ENCODE measurements at regions not wholly inside any gene's neighbourhood (a gene's known extent, or its start where the extent isn't known, plus 50 kb on each side); places are given as distances from the start of the nearest gene placed in this dataset.

DNA sequence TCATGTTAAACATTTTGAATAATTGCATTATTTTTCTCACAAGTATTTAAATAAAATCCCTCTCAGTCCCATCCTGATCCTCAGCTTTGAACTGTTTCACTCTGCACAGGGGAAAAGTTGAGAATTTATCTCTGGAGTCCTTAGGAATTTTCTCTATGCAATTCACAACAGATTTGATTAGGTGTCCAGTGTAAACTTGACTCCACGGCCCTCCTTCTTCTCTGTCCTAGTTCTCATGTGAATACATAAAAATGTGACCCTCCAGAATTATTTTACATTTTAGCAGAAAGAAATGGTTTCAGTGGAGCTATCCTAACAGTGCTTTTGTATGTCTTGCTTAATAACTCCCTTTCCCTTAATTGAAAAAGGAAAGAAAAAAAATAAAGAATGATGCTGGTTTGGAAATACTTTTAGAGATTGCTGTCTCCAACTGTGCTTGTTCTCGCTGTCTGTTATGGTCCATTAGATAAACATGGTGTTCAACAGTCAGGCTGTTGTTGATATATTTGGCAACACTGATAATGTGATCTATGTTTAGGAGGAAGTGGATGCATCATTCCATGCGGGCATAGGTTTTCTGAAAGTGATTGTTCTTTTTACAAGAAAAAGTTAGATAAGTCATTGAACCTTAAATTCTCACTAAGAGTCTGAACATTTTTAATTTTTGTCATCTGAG, 599.4 kb upstream of the CITED2 start (continued):
- TF ChIP-seq, protein P1, sequence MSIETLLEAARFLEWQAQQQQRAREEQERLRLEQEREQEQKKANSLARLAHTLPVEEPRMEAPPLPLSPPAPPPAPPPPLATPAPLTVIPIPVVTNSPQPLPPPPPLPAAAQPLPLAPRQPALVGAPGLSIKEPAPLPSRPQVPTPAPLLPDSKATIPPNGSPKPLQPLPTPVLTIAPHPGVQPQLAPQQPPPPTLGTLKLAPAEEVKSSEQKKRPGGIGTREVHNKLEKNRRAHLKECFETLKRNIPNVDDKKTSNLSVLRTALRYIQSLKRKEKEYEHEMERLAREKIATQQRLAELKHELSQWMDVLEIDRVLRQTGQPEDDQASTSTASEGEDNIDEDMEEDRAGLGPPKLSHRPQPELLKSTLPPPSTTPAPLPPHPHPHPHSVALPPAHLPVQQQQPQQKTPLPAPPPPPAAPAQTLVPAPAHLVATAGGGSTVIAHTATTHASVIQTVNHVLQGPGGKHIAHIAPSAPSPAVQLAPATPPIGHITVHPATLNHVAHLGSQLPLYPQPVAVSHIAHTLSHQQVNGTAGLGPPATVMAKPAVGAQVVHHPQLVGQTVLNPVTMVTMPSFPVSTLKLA (conservative IDR thresholded peaks at IDR 0.05) = peak; percentile 19 to 48; a peak in 3 of 4 replicates
- TF ChIP-seq, protein P2, sequence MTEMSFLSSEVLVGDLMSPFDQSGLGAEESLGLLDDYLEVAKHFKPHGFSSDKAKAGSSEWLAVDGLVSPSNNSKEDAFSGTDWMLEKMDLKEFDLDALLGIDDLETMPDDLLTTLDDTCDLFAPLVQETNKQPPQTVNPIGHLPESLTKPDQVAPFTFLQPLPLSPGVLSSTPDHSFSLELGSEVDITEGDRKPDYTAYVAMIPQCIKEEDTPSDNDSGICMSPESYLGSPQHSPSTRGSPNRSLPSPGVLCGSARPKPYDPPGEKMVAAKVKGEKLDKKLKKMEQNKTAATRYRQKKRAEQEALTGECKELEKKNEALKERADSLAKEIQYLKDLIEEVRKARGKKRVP (CRISPR knock-in tag; IDR thresholded peaks at IDR 0.05) = no peak
- TF ChIP-seq, protein P3, sequence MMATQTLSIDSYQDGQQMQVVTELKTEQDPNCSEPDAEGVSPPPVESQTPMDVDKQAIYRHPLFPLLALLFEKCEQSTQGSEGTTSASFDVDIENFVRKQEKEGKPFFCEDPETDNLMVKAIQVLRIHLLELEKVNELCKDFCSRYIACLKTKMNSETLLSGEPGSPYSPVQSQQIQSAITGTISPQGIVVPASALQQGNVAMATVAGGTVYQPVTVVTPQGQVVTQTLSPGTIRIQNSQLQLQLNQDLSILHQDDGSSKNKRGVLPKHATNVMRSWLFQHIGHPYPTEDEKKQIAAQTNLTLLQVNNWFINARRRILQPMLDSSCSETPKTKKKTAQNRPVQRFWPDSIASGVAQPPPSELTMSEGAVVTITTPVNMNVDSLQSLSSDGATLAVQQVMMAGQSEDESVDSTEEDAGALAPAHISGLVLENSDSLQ (IDR thresholded peaks at IDR 0.05) = peak; percentile 67
- TF ChIP-seq HNRNPH1 (optimal IDR thresholded peaks at IDR 0.05; ENCODE audit: low read depth, low read length) = no peak
- no peak for TF ChIP-seq RFX1 (IDR thresholded peaks at IDR 0.05)
- no peak for TF ChIP-seq RAD21 (CRISPR knock-in tag; conservative IDR thresholded peaks at IDR 0.05 in 1 of 2, IDR thresholded peaks at IDR 0.05 in 1 of 2)
- peak; percentile 48 for TF ChIP-seq NEUROD1 (IDR thresholded peaks at IDR 0.05; ENCODE audit: borderline replicate concordance, low read depth, low read length, partially characterized antibody)
- no peak for TF ChIP-seq ZNF609 (CRISPR knock-in tag; IDR thresholded peaks at IDR 0.05; ENCODE audit: borderline replicate concordance)
- TF ChIP-seq HDAC3 (IDR thresholded peaks at IDR 0.05; ENCODE audit: borderline replicate concordance, partially characterized antibody) = peak; percentile 25
- no peak for TF ChIP-seq PHB (CRISPR knock-in tag; IDR thresholded peaks at IDR 0.05)
- TF ChIP-seq, protein P4, sequence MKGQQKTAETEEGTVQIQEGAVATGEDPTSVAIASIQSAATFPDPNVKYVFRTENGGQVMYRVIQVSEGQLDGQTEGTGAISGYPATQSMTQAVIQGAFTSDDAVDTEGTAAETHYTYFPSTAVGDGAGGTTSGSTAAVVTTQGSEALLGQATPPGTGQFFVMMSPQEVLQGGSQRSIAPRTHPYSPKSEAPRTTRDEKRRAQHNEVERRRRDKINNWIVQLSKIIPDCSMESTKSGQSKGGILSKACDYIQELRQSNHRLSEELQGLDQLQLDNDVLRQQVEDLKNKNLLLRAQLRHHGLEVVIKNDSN (CRISPR knock-in tag; IDR thresholded peaks at IDR 0.05) = no peak
- no peak for TF ChIP-seq BRD4 (IDR thresholded peaks at IDR 0.05)
- no peak for TF ChIP-seq LARP7 (IDR thresholded peaks at IDR 0.05)
- no peak for TF ChIP-seq GATAD2A (IDR thresholded peaks at IDR 0.05)
- TF ChIP-seq SREBF2 (CRISPR knock-in tag; IDR thresholded peaks at IDR 0.05) = no peak
- no peak for TF ChIP-seq ZNF274 (IDR thresholded peaks at IDR 0.05; ENCODE audit: borderline replicate concordance, low read depth, low read length)
- TF ChIP-seq EHMT2 (IDR thresholded peaks at IDR 0.05) = no peak
- no peak for TF ChIP-seq TOE1 (IDR thresholded peaks at IDR 0.05; ENCODE audit: borderline replicate concordance)
- TF ChIP-seq TOE1 (CRISPR knock-in tag; IDR thresholded peaks at IDR 0.05; ENCODE audit: borderline replicate concordance, low read depth) = no peak

Measured in K562 (cell line).